ENCODE measurements at regions not wholly inside any gene's neighbourhood (a gene's known extent, or its start where the extent isn't known, plus 50 kb on each side); places are given as distances from the start of the nearest gene placed in this dataset.

DNA sequence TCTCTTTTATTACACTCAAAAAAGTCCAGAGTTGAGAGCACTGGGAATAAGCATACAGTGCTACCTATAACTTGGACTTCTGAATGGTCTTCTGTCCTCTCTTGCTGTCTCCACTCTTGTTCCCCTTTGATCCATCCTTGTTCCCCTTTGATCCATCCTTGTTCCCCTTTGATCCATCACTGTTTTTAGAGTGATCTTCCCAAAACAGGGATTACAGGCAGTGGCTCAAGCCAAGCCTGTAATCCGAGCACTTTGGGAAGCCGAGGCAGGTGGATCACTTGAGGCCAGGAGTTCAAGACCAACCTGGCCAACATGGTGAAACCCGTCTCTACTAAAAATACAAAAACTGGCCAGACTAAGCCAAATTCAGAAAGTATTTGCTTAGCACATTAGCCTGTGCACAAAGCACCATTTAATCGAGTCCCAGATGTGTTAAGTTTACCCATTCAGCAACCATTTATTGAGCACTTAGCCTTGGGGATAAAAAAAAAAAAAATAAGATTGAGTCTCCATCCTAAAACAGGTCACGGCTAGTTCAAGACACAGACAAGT is 65.0 kb upstream of the NHSL1 start:
- Histone ChIP-seq H3K36me3 (ENCODE audit: insufficient read depth) (no peaks in the 10 kb centered on the region), H3K27me3 (ENCODE audit: insufficient read depth) (no peaks in the 10 kb centered on the region), H3K4me2 (no peak overlapping the region), H3K4me3 (no peak overlapping the region), H3K9me2 (ENCODE audit: insufficient read depth) (no peaks in the 10 kb centered on the region), H2AFZ (no peak overlapping the region), H3F3A (replicated peaks; ENCODE audit: low read depth) (no peaks in the 10 kb centered on the region), H3K27ac (ENCODE audit: low read depth) (no peak overlapping the region), H3K4me1 (ENCODE audit: insufficient read depth) (peaks cover 20% of the 10 kb centered on the region), H3K79me2 (replicated peaks; ENCODE audit: insufficient read depth) (peaks cover 71% of the 10 kb centered on the region), H4K20me1 (replicated peaks; ENCODE audit: insufficient read depth) (no peaks in the 10 kb centered on the region)
- H3K36me3 Mint-ChIP-seq (ENCODE audit: low read depth) = no peaks in the 10 kb centered on the region
- DNase-seq (ENCODE audit: low spot score) = no peak
- H3K27ac Mint-ChIP-seq = no peak overlapping the region
- no peak for ATAC-seq
- H3K27me3 Mint-ChIP-seq (ENCODE audit: insufficient read depth, low read depth, poor library complexity) = no peaks in the 10 kb centered on the region
- no peak overlapping the region for H3K4me3 Mint-ChIP-seq
- no peaks in the 10 kb centered on the region for H3K9me3 Mint-ChIP-seq
- H3K4me1 Mint-ChIP-seq = peaks cover 25% of the 10 kb centered on the region
- no peak for TF ChIP-seq ZNF114 (CRISPR knock-in tag; IDR thresholded peaks at IDR 0.05)
- TF ChIP-seq STAT1 (IDR thresholded peaks at IDR 0.05; ENCODE audit: unreplicated experiment) = no peak
- no peak for TF ChIP-seq REST (IDR thresholded peaks at IDR 0.05; ENCODE audit: unreplicated experiment)
- TF ChIP-seq CREB1 (CRISPR knock-in tag; IDR thresholded peaks at IDR 0.05; ENCODE audit: low read depth) = no peak
- no peak for TF ChIP-seq CTCF (conservative IDR thresholded peaks at IDR 0.05; ENCODE audit: low read depth in 2 of 2)
- TF ChIP-seq ZNF462 (CRISPR knock-in tag; IDR thresholded peaks at IDR 0.05) = no peak
- TF ChIP-seq EZH2 (IDR thresholded peaks at IDR 0.05; ENCODE audit: low read depth, unreplicated experiment) = no peak
- TF ChIP-seq POLR2AphosphoS5 (IDR thresholded peaks at IDR 0.05; ENCODE audit: low read depth) = no peak
- no peak for TF ChIP-seq ETS1 (IDR thresholded peaks at IDR 0.05)
- TF ChIP-seq NANOG (IDR thresholded peaks at IDR 0.05; ENCODE audit: borderline replicate concordance) = no peak
- TF ChIP-seq ZNF331 (CRISPR knock-in tag; IDR thresholded peaks at IDR 0.05; ENCODE audit: low read depth) = no peak
- no peak for TF ChIP-seq JUNB (IDR thresholded peaks at IDR 0.05; ENCODE audit: unreplicated experiment)
- no peak for TF ChIP-seq EZH2phosphoT487 (IDR thresholded peaks at IDR 0.05; ENCODE audit: unreplicated experiment)

Measured in GM23338 (cell line).